Psoas muscle (tissue), 7 donors: ENCODE measurements at regions not wholly inside any gene's neighbourhood (a gene's known extent, or its start where the extent isn't known, plus 50 kb on each side); places are given as distances from the start of the nearest gene placed in this dataset.

Experiments
- ATAC-seq, 4 donors: fragments of 200-7000 bp; cut with Tn5 transposase; one replicate each; pipeline ENCODE4 v1.9.1; 2020; ENCODE audit warnings: moderate library complexity in 3 of 4, mild to moderate bottlenecking in 2 of 4
- DNase-seq, 2 donors: peaks; one replicate each; pipeline ENCODE4 v3.0.0-alpha.2; 2020
- H3K27ac ChIP-seq: fragments of 200-600 bp; one replicate; pipeline ENCODE4 v1.8.0; 2022
- H3K27me3 ChIP-seq, 3 donors: fragments of 200-600 bp in 1 of 3; one replicate each; pipeline versions ENCODE4 v1.6.1 to v1.8.0; 2013 to 2022; ENCODE audit warnings: low read length in 2 of 3, mild to moderate bottlenecking in 2 of 3, moderate library complexity in 1 of 3; ENCODE audit not compliant: insufficient read depth in 3 of 3
- H3K36me3 ChIP-seq, 2 donors: fragments of 200-600 bp in 1 of 2; one replicate each; pipeline versions ENCODE4 v1.6.1 to v1.8.0; 2013 to 2022; ENCODE audit warnings: low read depth in 1 of 2, mild to moderate bottlenecking in 1 of 2, moderate library complexity in 1 of 2; ENCODE audit not compliant: insufficient read depth in 1 of 2
- H3K4me1 ChIP-seq: fragments of 200-600 bp; one replicate; pipeline ENCODE4 v1.8.0; 2022
- H3K4me3 ChIP-seq: fragments of 200-600 bp; one replicate; pipeline ENCODE4 v1.8.0; 2022; ENCODE audit warnings: mild to moderate bottlenecking
- H3K9me3 ChIP-seq: fragments of 200-600 bp; one replicate; pipeline ENCODE4 v1.8.0; 2022
- WGBS, 3 donors: extraction: QIAGEN DNeasy Blood & Tissue Kit; methylation state at CpG; one replicate each; pipeline versions ENCODE4 v1.1.6 to v1.1.7; 2013; 5-methylcytosine and 5-hydroxymethylcytosine counted together
- intact Hi-C, 2 donors: fragments of 100-400 bp; cut with DNase I; formaldehyde crosslinking; loops; one replicate each; pipeline versions ENCODE4 v1.11.0 to v1.14.2; 2022
- TF ChIP-seq, protein P1 (sequence below): fragments of 200-600 bp; IDR thresholded peaks from one replicate; pipeline ENCODE4 v1.8.0; 2022; ENCODE audit warnings: antibody characterized with exemption
- donor health status: healthy with polysubstance abuse.
- donor health status: DM: no; HTN: no; CAD: no; lungs with moderate emphysema.
- donor health status: Bipolar disorder and iron deficiency.
- donor health status: healthy.
- donor health status: DM: yes; HTN: yes; CAD: no.
- donor health status: DM: no; HTN: no; CAD: no.
- donor health status: DM: yes; HTN: yes; CAD: no.

- intact Hi-C loops, result no loop called here
- DNase-seq (no peak), ATAC-seq (no peak)
- TF ChIP-seq, protein P1, sequence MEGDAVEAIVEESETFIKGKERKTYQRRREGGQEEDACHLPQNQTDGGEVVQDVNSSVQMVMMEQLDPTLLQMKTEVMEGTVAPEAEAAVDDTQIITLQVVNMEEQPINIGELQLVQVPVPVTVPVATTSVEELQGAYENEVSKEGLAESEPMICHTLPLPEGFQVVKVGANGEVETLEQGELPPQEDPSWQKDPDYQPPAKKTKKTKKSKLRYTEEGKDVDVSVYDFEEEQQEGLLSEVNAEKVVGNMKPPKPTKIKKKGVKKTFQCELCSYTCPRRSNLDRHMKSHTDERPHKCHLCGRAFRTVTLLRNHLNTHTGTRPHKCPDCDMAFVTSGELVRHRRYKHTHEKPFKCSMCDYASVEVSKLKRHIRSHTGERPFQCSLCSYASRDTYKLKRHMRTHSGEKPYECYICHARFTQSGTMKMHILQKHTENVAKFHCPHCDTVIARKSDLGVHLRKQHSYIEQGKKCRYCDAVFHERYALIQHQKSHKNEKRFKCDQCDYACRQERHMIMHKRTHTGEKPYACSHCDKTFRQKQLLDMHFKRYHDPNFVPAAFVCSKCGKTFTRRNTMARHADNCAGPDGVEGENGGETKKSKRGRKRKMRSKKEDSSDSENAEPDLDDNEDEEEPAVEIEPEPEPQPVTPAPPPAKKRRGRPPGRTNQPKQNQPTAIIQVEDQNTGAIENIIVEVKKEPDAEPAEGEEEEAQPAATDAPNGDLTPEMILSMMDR, result no peak
- Histone ChIP-seq H3K36me3 (no peaks in the 10 kb centered on the region), H3K9me3 (no peaks in the 10 kb centered on the region), H3K4me1 (no peaks in the 10 kb centered on the region), H3K27ac (no peak overlapping the region), H3K4me3 (no peak overlapping the region), H3K27me3 (no peaks in the 10 kb centered on the region)
- WGBS, 3 donors, result 78 to 85% (median 82%) methylated on average over 1 of the region's 1 CpG
These were observed 182.4 kb upstream of the UFM1 start for GRCh38 chr13:38167164-38167822.

DNA sequence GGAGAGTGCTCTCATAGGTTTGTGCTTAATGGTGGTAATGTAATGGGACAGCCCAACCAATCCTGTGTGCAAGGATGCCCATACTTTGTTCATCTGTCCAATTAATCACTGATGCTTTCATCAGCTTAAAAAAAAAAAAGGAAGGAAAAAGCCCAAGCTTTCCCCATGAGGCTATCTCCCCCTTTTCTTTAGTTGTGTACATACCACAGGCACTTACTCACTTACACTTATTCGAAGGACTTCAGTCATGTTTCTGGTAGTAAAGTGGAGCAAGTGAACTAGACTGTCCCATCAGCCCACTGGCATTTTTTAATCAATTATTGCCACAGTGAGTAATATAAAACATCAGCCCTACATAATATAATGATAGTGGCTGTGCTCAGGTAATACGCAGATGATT, 183.5 kb upstream of the UFM1 start:
- 84 to 87% (median 86%) methylated on average over 2 of the region's 2 CpGs for WGBS, 3 donors
- Histone ChIP-seq H3K27me3 (no peaks in the 10 kb centered on the region), H3K9me3 (no peaks in the 10 kb centered on the region), H3K4me3 (no peak overlapping the region), H3K4me1 (no peaks in the 10 kb centered on the region), H3K27ac (no peak overlapping the region), H3K36me3 (no peaks in the 10 kb centered on the region)
- ATAC-seq (no peak), DNase-seq (no peak)
- intact Hi-C loops, result no loop called here
- TF ChIP-seq, protein P1, result no peak

DNA sequence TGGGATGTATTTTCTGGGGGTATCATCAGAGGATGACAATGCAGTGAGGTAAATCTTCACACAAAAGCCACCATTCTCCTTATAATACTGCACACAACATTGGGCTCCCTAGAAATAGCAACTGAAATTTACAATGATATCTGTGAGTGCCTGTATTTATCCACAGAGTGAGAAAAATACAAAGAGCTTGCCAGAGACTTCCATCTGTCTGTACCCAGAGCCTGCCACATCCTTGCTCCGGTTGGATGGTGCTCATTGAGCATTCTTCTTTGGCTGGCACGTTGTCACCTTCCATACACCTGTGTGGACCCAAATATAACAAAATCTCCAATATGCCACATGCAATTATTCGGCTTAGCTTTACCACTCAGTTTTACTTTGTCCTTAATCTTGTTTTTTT, 189.5 kb upstream of the UFM1 start:
- TF ChIP-seq, protein P1, result no peak
- 79 to 84% (median 81%) methylated on average over 3 of the region's 3 CpGs for WGBS, 3 donors

GRCh38 chr13:38159710-38160109, 189.9 kb upstream of the UFM1 start:
- H3K27ac ChIP-seq, result no peak overlapping the region
- DNase-seq (no peak), ATAC-seq (no peak)
- H3K36me3 ChIP-seq, result no peaks in the 10 kb centered on the region
- TF ChIP-seq, protein P1, result no peak
- intact Hi-C loops, result no loop called here
- H3K4me3 ChIP-seq, result no peak overlapping the region
- H3K4me1 ChIP-seq, result no peaks in the 10 kb centered on the region
- 94 to 100% (median 95%) methylated on average over 1 of the region's 1 CpG for WGBS, 3 donors
- H3K9me3 ChIP-seq, result no peaks in the 10 kb centered on the region
- H3K27me3 ChIP-seq, result no peaks in the 10 kb centered on the region

More for the DNA sequence above, 189.5 kb upstream of the UFM1 start:
- H3K4me3 ChIP-seq, result no peak overlapping the region
- H3K27me3 ChIP-seq, result no peaks in the 10 kb centered on the region
- DNase-seq (no peak), ATAC-seq (no peak)
- H3K9me3 ChIP-seq, result no peaks in the 10 kb centered on the region
- no peak overlapping the region for H3K27ac ChIP-seq
- no peaks in the 10 kb centered on the region for H3K4me1 ChIP-seq
- no peaks in the 10 kb centered on the region for H3K36me3 ChIP-seq
- intact Hi-C loops, result no loop called here

GRCh38 chr13:38147050-38147449, 202.6 kb upstream of the UFM1 start:
- ATAC-seq, result no peak
- intact Hi-C loops, result no loop called here
- no peaks in the 10 kb centered on the region for H3K36me3 ChIP-seq
- no peaks in the 10 kb centered on the region for H3K4me1 ChIP-seq
- no peak overlapping the region for H3K27ac ChIP-seq
- TF ChIP-seq, protein P1, result no peak
- H3K4me3 ChIP-seq, result no peak overlapping the region
- no peaks in the 10 kb centered on the region for H3K9me3 ChIP-seq
- DNase-seq, result no peak
- H3K27me3 ChIP-seq, result no peaks in the 10 kb centered on the region
- 57 to 63% (median 60%) methylated on average over 3 of the region's 3 CpGs for WGBS, 3 donors
